Activated CD4-positive, alpha-beta memory T cell treated with anti-CD3 and anti-CD28 coated beads for 36 hours (primary cell): ENCODE measurements at regions not wholly inside any gene's neighbourhood (a gene's known extent, or its start where the extent isn't known, plus 50 kb on each side); places are given as distances from the start of the nearest gene placed in this dataset.

ENCODE experiments used
- CTCF ChIA-PET: fragments of 350-600 bp; sonication (Branson Sonifier 250); formaldehyde crosslinking; loops from one replicate; lab custom pipeline; 2021; ENCODE audit warnings: antibody characterized with exemption, inconsistent platforms; lab: Charles Lee
- POLR2A ChIA-PET: fragments of 350-600 bp; sonication (Branson Sonifier 250); formaldehyde crosslinking; loops from one replicate; lab custom pipeline; 2021; ENCODE audit warnings: antibody characterized with exemption; lab: Charles Lee
- DNase-seq: peaks from one replicate; pipeline ENCODE4 v3.0.0-alpha.2; 2020
- H3K27ac Mint-ChIP-seq: one replicate; pipeline ENCODE4 v1.8.0; 2021; ENCODE audit warnings: mixed read lengths
- H3K27me3 Mint-ChIP-seq: one replicate; pipeline ENCODE4 v1.8.0; 2021; ENCODE audit warnings: mixed read lengths
- H3K36me3 Mint-ChIP-seq: one replicate; pipeline ENCODE4 v1.8.0; 2021; ENCODE audit warnings: mixed read lengths
- H3K4me1 Mint-ChIP-seq: one replicate; pipeline ENCODE4 v1.8.0; 2021; ENCODE audit warnings: low read depth, mixed read lengths
- H3K4me3 Mint-ChIP-seq: one replicate; pipeline ENCODE4 v1.8.0; 2021; ENCODE audit warnings: mild to moderate bottlenecking, mixed read lengths
- H3K9me3 Mint-ChIP-seq: one replicate; pipeline ENCODE4 v1.8.0; 2021; ENCODE audit warnings: mixed read lengths
- intact Hi-C: fragments of 100-400 bp; cut with micrococcal nuclease; formaldehyde crosslinking; loops from one replicate; pipeline ENCODE4 v1.15.1; 2023

- intact Hi-C loops, result no loop called here
- H3K4me1 Mint-ChIP-seq, result no peaks in the 10 kb centered on the region
- CTCF ChIA-PET, result no interaction called here
Observed at GRCh38 chr6:24010133-24010532, 115.9 kb upstream of the NRSN1 start.

GRCh38 chr6:24016286-24016685 is 109.7 kb upstream of the NRSN1 start:
- H3K27me3 Mint-ChIP-seq, result no peaks in the 10 kb centered on the region
- intact Hi-C loops, result no loop called here
- H3K4me1 Mint-ChIP-seq, result no peaks in the 10 kb centered on the region
- DNase-seq, result no peak
- H3K27ac Mint-ChIP-seq, result no peak overlapping the region
- ChIA-PET CTCF (no interaction called here), POLR2A (no interaction called here)
- no peak overlapping the region for H3K4me3 Mint-ChIP-seq
- peaks cover 1% of the 10 kb centered on the region for H3K9me3 Mint-ChIP-seq
- no peaks in the 10 kb centered on the region for H3K36me3 Mint-ChIP-seq

More at GRCh38 chr6:24010133-24010532, 115.9 kb upstream of the NRSN1 start:
- Mint-ChIP-seq H3K9me3 (peaks cover 4% of the 10 kb centered on the region), H3K4me3 (no peak overlapping the region), H3K36me3 (no peaks in the 10 kb centered on the region), H3K27ac (no peak overlapping the region), H3K27me3 (no peaks in the 10 kb centered on the region)
- POLR2A ChIA-PET, result no interaction called here
- DNase-seq, result no peak

- POLR2A ChIA-PET, result no interaction called here
- CTCF ChIA-PET, result no interaction called here
- no peaks in the 10 kb centered on the region for H3K36me3 Mint-ChIP-seq
Observed at GRCh38 chr6:24016857-24017256, 109.2 kb upstream of the NRSN1 start.

GRCh38 chr6:24019393-24019792 is 106.6 kb upstream of the NRSN1 start:
- H3K9me3 Mint-ChIP-seq, result no peaks in the 10 kb centered on the region
- POLR2A ChIA-PET, result no interaction called here

More at GRCh38 chr6:24016857-24017256, 109.2 kb upstream of the NRSN1 start:
- no peak for DNase-seq
- no peak overlapping the region for H3K4me3 Mint-ChIP-seq
- no peak overlapping the region for H3K27ac Mint-ChIP-seq
- H3K9me3 Mint-ChIP-seq, result no peaks in the 10 kb centered on the region
- no peaks in the 10 kb centered on the region for H3K4me1 Mint-ChIP-seq
- intact Hi-C loops, result no loop called here
- H3K27me3 Mint-ChIP-seq, result no peaks in the 10 kb centered on the region

GRCh38 chr6:24019830-24020229 is 106.2 kb upstream of the NRSN1 start:
- no peaks in the 10 kb centered on the region for H3K27me3 Mint-ChIP-seq
- no peaks in the 10 kb centered on the region for H3K36me3 Mint-ChIP-seq
- intact Hi-C loops, result no loop called here
- H3K9me3 Mint-ChIP-seq, result no peaks in the 10 kb centered on the region
- ChIA-PET POLR2A (no interaction called here), CTCF (no interaction called here)
- H3K4me3 Mint-ChIP-seq, result no peak overlapping the region
- H3K4me1 Mint-ChIP-seq, result no peaks in the 10 kb centered on the region
- no peak for DNase-seq
- no peak overlapping the region for H3K27ac Mint-ChIP-seq

More at GRCh38 chr6:24019393-24019792, 106.6 kb upstream of the NRSN1 start:
- no peak for DNase-seq
- H3K36me3 Mint-ChIP-seq, result no peaks in the 10 kb centered on the region
- intact Hi-C loops, result no loop called here
- H3K4me3 Mint-ChIP-seq, result no peak overlapping the region
- H3K27ac Mint-ChIP-seq, result no peak overlapping the region
- no peaks in the 10 kb centered on the region for H3K27me3 Mint-ChIP-seq
- H3K4me1 Mint-ChIP-seq, result no peaks in the 10 kb centered on the region
- CTCF ChIA-PET, result no interaction called here

GRCh38 chr6:24026050-24026449 is 100.0 kb upstream of the NRSN1 start:
- intact Hi-C loops, result no loop called here
- Mint-ChIP-seq H3K27me3 (no peaks in the 10 kb centered on the region), H3K27ac (no peak overlapping the region), H3K4me3 (no peak overlapping the region), H3K9me3 (peaks cover 14% of the 10 kb centered on the region), H3K36me3 (no peaks in the 10 kb centered on the region), H3K4me1 (no peaks in the 10 kb centered on the region)
- DNase-seq, result no peak
- POLR2A ChIA-PET, result no interaction called here
- CTCF ChIA-PET, result no interaction called here

- POLR2A ChIA-PET, result no interaction called here
Observed at GRCh38 chr6:24031496-24031895, 94.5 kb upstream of the NRSN1 start.

GRCh38 chr6:24032896-24033688 is 92.9 kb upstream of the NRSN1 start:
- no peaks in the 10 kb centered on the region for H3K4me1 Mint-ChIP-seq
- no peak for DNase-seq
- intact Hi-C loops, result no loop called here
- H3K27ac Mint-ChIP-seq, result no peak overlapping the region
- peaks cover 14% of the 10 kb centered on the region for H3K9me3 Mint-ChIP-seq
- no peak overlapping the region for H3K4me3 Mint-ChIP-seq
- no peaks in the 10 kb centered on the region for H3K36me3 Mint-ChIP-seq
- ChIA-PET POLR2A (no interaction called here), CTCF (no interaction called here)
- no peaks in the 10 kb centered on the region for H3K27me3 Mint-ChIP-seq

More at GRCh38 chr6:24031496-24031895, 94.5 kb upstream of the NRSN1 start:
- peaks cover 20% of the 10 kb centered on the region for H3K9me3 Mint-ChIP-seq
- intact Hi-C loops, result no loop called here
- H3K4me1 Mint-ChIP-seq, result no peaks in the 10 kb centered on the region
- no peak for DNase-seq
- CTCF ChIA-PET, result no interaction called here
- no peaks in the 10 kb centered on the region for H3K36me3 Mint-ChIP-seq
- H3K27ac Mint-ChIP-seq, result no peak overlapping the region
- H3K4me3 Mint-ChIP-seq, result no peak overlapping the region
- H3K27me3 Mint-ChIP-seq, result no peaks in the 10 kb centered on the region

- Mint-ChIP-seq H3K36me3 (no peaks in the 10 kb centered on the region), H3K4me3 (no peak overlapping the region), H3K9me3 (peaks cover 9% of the 10 kb centered on the region), H3K27me3 (no peaks in the 10 kb centered on the region), H3K27ac (no peak overlapping the region), H3K4me1 (no peaks in the 10 kb centered on the region)
- DNase-seq, result no peak
- ChIA-PET POLR2A (no interaction called here), CTCF (no interaction called here)
- intact Hi-C loops, result no loop called here
Observed at GRCh38 chr6:24043848-24044247, 82.2 kb upstream of the NRSN1 start.

GRCh38 chr6:24051942-24052589 is 73.9 kb upstream of the NRSN1 start:
- H3K27me3 Mint-ChIP-seq, result no peaks in the 10 kb centered on the region
- no peaks in the 10 kb centered on the region for H3K36me3 Mint-ChIP-seq
- H3K27ac Mint-ChIP-seq, result no peak overlapping the region
- CTCF ChIA-PET, result no interaction called here
- no peak overlapping the region for H3K4me3 Mint-ChIP-seq
- intact Hi-C loops, result no loop called here
- H3K9me3 Mint-ChIP-seq, result no peaks in the 10 kb centered on the region
- POLR2A ChIA-PET, result no interaction called here
- DNase-seq, result no peak
- H3K4me1 Mint-ChIP-seq, result no peaks in the 10 kb centered on the region

- H3K27ac Mint-ChIP-seq, result no peak overlapping the region
- no peak for DNase-seq
- H3K4me1 Mint-ChIP-seq, result no peaks in the 10 kb centered on the region
- H3K9me3 Mint-ChIP-seq, result no peaks in the 10 kb centered on the region
- intact Hi-C loops, result no loop called here
- CTCF ChIA-PET, result no interaction called here
- no peaks in the 10 kb centered on the region for H3K27me3 Mint-ChIP-seq
- POLR2A ChIA-PET, result no interaction called here
- no peak overlapping the region for H3K4me3 Mint-ChIP-seq
- H3K36me3 Mint-ChIP-seq, result no peaks in the 10 kb centered on the region
Observed at GRCh38 chr6:24052590-24052961, 73.4 kb upstream of the NRSN1 start.

GRCh38 chr6:24053057-24053456 is 73.0 kb upstream of the NRSN1 start:
- Mint-ChIP-seq H3K9me3 (no peaks in the 10 kb centered on the region), H3K27ac (no peak overlapping the region), H3K4me3 (no peak overlapping the region), H3K27me3 (no peaks in the 10 kb centered on the region), H3K36me3 (no peaks in the 10 kb centered on the region), H3K4me1 (no peaks in the 10 kb centered on the region)
- intact Hi-C loops, result no loop called here
- POLR2A ChIA-PET, result no interaction called here
- no peak for DNase-seq
- CTCF ChIA-PET, result no interaction called here

- H3K36me3 Mint-ChIP-seq, result no peaks in the 10 kb centered on the region
- CTCF ChIA-PET, result no interaction called here
- no peak overlapping the region for H3K4me3 Mint-ChIP-seq
- POLR2A ChIA-PET, result no interaction called here
- H3K27ac Mint-ChIP-seq, result no peak overlapping the region
- intact Hi-C loops, result no loop called here
- DNase-seq, result no peak
- H3K27me3 Mint-ChIP-seq, result no peaks in the 10 kb centered on the region
- no peaks in the 10 kb centered on the region for H3K4me1 Mint-ChIP-seq
- H3K9me3 Mint-ChIP-seq, result no peaks in the 10 kb centered on the region
Observed at GRCh38 chr6:24054388-24054787, 71.6 kb upstream of the NRSN1 start.
